Colonic mucosa (tissue), 4 donors: ENCODE measurements at regions not wholly inside any gene's neighbourhood (a gene's known extent, or its start where the extent isn't known, plus 50 kb on each side); places are given as distances from the start of the nearest gene placed in this dataset.

Experiments used
- DNase-seq: peaks from one replicate; pipeline ENCODE4 v3.0.0-alpha.2; 2020
- H3K27ac ChIP-seq: fragments of 200-600 bp; one replicate; pipeline ENCODE4 v1.8.0; 2021
- H3K27me3 ChIP-seq: fragments of 200-600 bp; one replicate; pipeline ENCODE4 v1.8.0; 2021
- H3K36me3 ChIP-seq: fragments of 200-600 bp; one replicate; pipeline ENCODE4 v1.8.0; 2021
- H3K4me1 ChIP-seq: fragments of 200-600 bp; one replicate; pipeline ENCODE4 v1.8.0; 2021; ENCODE audit warnings: mild to moderate bottlenecking
- H3K4me3 ChIP-seq: fragments of 200-600 bp; one replicate; pipeline ENCODE4 v1.8.0; 2021
- H3K9ac ChIP-seq, 2 donors: one replicate each; pipeline ENCODE4 v1.7.0; 2013; ENCODE audit warnings: control low read depth in 2 of 2, low read depth in 2 of 2, low read length in 2 of 2
- H3K9me3 ChIP-seq: fragments of 200-600 bp; one replicate; pipeline ENCODE4 v1.8.0; 2021
- CTCF ChIP-seq: fragments of 200-600 bp; IDR thresholded peaks from one replicate; pipeline ENCODE4 v1.8.0; 2022; ENCODE audit warnings: antibody characterized with exemption, mild to moderate bottlenecking
- intact Hi-C: fragments of 100-400 bp; cut with DNase I; formaldehyde crosslinking; loops from one replicate; pipeline ENCODE4 v1.14.1; 2022
- donor health status: healthy.
- donor health status: DM: no; HTN: no; CAD: no.
- donor health status: DM: no; HTN: no; CAD: no.

DNA sequence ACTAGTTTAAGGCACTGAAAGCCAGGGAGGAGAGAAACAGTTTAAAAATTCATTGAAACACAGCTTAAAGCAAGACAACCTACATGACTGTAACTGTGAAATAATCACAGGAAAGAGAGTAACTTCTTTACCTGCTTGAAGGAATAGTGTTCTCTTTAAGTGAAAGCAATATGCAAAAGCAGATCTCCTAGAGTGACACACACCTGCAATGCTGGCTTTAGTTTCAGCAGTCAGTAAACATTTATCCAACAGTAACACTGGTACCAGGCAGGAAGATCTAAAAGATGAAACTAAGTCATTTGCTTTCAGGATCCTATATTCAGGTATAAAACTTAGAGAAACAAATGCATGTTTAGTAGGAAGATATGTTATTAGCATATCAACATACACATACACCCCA, 85.3 kb upstream of the PPM1H start:
- TF ChIP-seq CTCF = no peak
- DNase-seq = no peak
- Histone ChIP-seq H3K9ac (no peak overlapping the region), H3K4me1 (no peaks in the 10 kb centered on the region), H3K36me3 (no peaks in the 10 kb centered on the region), H3K4me3 (no peak overlapping the region), H3K9me3 (no peaks in the 10 kb centered on the region), H3K27me3 (no peaks in the 10 kb centered on the region), H3K27ac (no peak overlapping the region)
- intact Hi-C loops = no loop called here

DNA sequence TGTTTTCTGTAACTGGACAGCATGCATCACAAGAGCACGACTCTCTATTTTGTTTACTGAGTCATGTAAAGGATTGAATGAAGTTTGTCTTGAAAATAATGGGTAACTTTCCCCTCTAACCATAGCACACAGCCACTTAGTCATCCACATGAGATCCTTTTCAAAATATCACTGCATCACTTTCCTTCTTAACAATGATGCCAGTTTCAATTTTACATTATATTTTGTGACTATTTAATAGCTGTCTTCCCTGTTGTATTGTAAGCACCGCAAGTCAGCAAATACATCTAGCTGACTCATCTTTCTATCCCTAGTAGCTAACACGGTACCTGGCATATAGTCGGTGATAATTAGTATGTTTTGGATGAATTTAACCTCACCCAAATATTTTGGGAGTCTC, 83.3 kb upstream of the PPM1H start:
- Histone ChIP-seq H3K27ac (no peak overlapping the region), H3K4me3 (no peak overlapping the region), H3K9me3 (no peaks in the 10 kb centered on the region), H3K27me3 (no peaks in the 10 kb centered on the region), H3K9ac (no peak overlapping the region), H3K36me3 (no peaks in the 10 kb centered on the region), H3K4me1 (no peaks in the 10 kb centered on the region)
- intact Hi-C loops = no loop called here
- no peak for TF ChIP-seq CTCF
- no peak for DNase-seq

GRCh38 chr12:63013302-63013701, 78.4 kb upstream of the PPM1H start:
- Histone ChIP-seq H3K4me1 (no peaks in the 10 kb centered on the region), H3K36me3 (no peaks in the 10 kb centered on the region), H3K4me3 (no peak overlapping the region), H3K27ac (no peak overlapping the region), H3K27me3 (no peaks in the 10 kb centered on the region), H3K9ac (no peak overlapping the region), H3K9me3 (no peaks in the 10 kb centered on the region)
- intact Hi-C loops = no loop called here
- TF ChIP-seq CTCF = no peak
- no peak for DNase-seq

DNA sequence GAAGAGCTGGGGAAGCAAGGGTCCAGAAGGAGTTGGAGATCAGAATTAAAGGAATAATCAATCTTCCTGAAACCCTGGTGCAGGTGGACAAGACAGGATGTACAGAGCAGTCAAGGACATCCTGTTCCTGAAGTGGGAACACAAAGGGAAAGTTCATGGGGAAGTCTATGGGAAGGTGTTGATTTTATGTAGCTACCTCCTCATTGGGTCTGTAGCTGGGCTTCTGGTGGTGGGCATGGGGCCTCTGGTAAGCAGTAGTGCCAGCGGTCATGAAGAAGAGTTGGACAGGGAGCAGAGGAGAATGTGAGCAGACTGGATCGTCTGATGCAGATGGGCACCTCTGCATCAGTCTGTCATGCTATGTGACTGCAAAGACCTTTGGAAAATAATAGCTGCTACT, 75.7 kb upstream of the PPM1H start:
- no peak for TF ChIP-seq CTCF
- Histone ChIP-seq H3K27ac (no peak overlapping the region), H3K4me3 (no peak overlapping the region), H3K36me3 (no peaks in the 10 kb centered on the region), H3K4me1 (no peaks in the 10 kb centered on the region), H3K9ac (no peak overlapping the region), H3K9me3 (no peaks in the 10 kb centered on the region), H3K27me3 (no peaks in the 10 kb centered on the region)
- DNase-seq = no peak
- intact Hi-C loops = no loop called here

DNA sequence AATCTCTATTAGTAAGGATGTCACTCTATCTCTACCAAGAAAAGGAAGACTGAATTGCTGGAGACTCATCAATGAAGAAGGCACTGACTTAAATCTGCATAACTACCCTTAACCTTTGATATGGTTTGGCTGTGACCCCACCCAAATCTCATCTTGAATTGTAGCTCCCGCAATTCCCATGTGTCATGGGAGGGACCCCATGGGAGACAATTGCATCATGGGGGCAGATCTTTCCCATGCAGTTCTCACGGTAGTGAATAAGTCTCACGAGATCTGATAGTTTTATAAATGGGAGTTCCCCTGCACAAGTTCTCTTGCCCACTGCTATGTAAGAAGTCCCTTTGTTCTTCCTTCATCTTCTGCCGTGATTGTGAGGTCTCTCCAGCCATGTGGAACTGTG, 73.4 kb upstream of the PPM1H start:
- no peak overlapping the region for H3K27ac ChIP-seq
- no peaks in the 10 kb centered on the region for H3K36me3 ChIP-seq
- H3K4me1 ChIP-seq = no peaks in the 10 kb centered on the region
- DNase-seq = no peak
- no peaks in the 10 kb centered on the region for H3K27me3 ChIP-seq
- intact Hi-C loops = no loop called here
- no peak for TF ChIP-seq CTCF
- no peaks in the 10 kb centered on the region for H3K9me3 ChIP-seq
- no peak overlapping the region for H3K4me3 ChIP-seq
- no peak overlapping the region for H3K9ac ChIP-seq

GRCh38 chr12:63007726-63008125, 72.8 kb upstream of the PPM1H start:
- H3K4me3 ChIP-seq = no peak overlapping the region
- no peaks in the 10 kb centered on the region for H3K27me3 ChIP-seq
- no peak for DNase-seq
- intact Hi-C loops = no loop called here
- no peak overlapping the region for H3K9ac ChIP-seq
- no peaks in the 10 kb centered on the region for H3K9me3 ChIP-seq
- no peaks in the 10 kb centered on the region for H3K36me3 ChIP-seq
- no peaks in the 10 kb centered on the region for H3K4me1 ChIP-seq
- H3K27ac ChIP-seq = no peak overlapping the region
- no peak for TF ChIP-seq CTCF
